Fibroblast of lung (primary cell): ENCODE measurements at regions not wholly inside any gene's neighbourhood (a gene's known extent, or its start where the extent isn't known, plus 50 kb on each side); places are given as distances from the start of the nearest gene placed in this dataset.

Experiments
- DNase-seq, 2 donors: peaks; one replicate each; pipeline versions ENCODE4 v3.0.0 to v3.0.0-alpha.2; 2010; ENCODE audit warnings: low read depth in 2 of 2
- H2AFZ ChIP-seq: 2 replicates; pipeline ENCODE4 v1.5.1; 2012; ENCODE audit warnings: low read length, control low read depth, inconsistent platforms
- H3K27ac ChIP-seq: 2 replicates; pipeline ENCODE4 v1.5.1; 2011; ENCODE audit warnings: low read length, control low read depth; ENCODE audit not compliant: insufficient read depth
- H3K27me3 ChIP-seq: 2 replicates; pipeline ENCODE4 v1.5.1; 2011; ENCODE audit warnings: mild to moderate bottlenecking, low read length; ENCODE audit not compliant: control insufficient read depth, insufficient read depth
- H3K36me3 ChIP-seq: 2 replicates; pipeline ENCODE4 v1.5.1; 2011; ENCODE audit warnings: low read length; ENCODE audit not compliant: control insufficient read depth, insufficient read depth
- H3K4me1 ChIP-seq: 2 replicates; pipeline ENCODE4 v1.5.1; 2011; ENCODE audit warnings: low read length; ENCODE audit not compliant: control insufficient read depth, insufficient read depth; ENCODE audit errors: extremely low read depth
- H3K4me2 ChIP-seq: 2 replicates; pipeline ENCODE4 v1.5.1; 2011; ENCODE audit warnings: low read length, control low read depth; ENCODE audit not compliant: insufficient read depth; ENCODE audit errors: extremely low read depth
- H3K4me3 ChIP-seq, 4 experiments: fragments of 200-600 bp in 1 of 4; sonication (generic) in 1 of 4; replicated peaks in 1 of 4; 2 replicates each; pipeline ENCODE4 v1.5.1; 2011 to 2016; ENCODE audit warnings: low read length in 4 of 4, low read depth in 3 of 4, mild to moderate bottlenecking in 3 of 4, control low read depth in 2 of 4, inconsistent platforms in 1 of 4, mixed read lengths in 1 of 4; ENCODE audit not compliant: insufficient read depth in 1 of 4; ENCODE audit errors: control extremely low read depth in 1 of 4
- H3K79me2 ChIP-seq: 2 replicates; pipeline ENCODE4 v1.5.1; 2012; ENCODE audit warnings: mild to moderate bottlenecking, low read length, inconsistent platforms; ENCODE audit not compliant: control insufficient read depth, insufficient read depth
- H3K9ac ChIP-seq: 2 replicates; pipeline ENCODE4 v1.5.1; 2011; ENCODE audit warnings: mild to moderate bottlenecking, low read length, control low read depth; ENCODE audit not compliant: insufficient read depth
- H3K9me3 ChIP-seq: 2 replicates; pipeline ENCODE4 v1.5.1; 2012; ENCODE audit warnings: low read depth, low read length; ENCODE audit not compliant: control insufficient read depth, insufficient read depth
- H4K20me1 ChIP-seq: 2 replicates; pipeline ENCODE4 v1.5.1; 2011; ENCODE audit warnings: low read length; ENCODE audit not compliant: control insufficient read depth, insufficient read depth; ENCODE audit errors: extremely low read depth
- CTCF ChIP-seq, 2 donors: IDR thresholded peaks in 1 of 2; conservative IDR thresholded peaks in 1 of 2; 1 replicate in 1 of 2; 2 replicates in 1 of 2; pipeline ENCODE4 v1.5.1; 2011 to 2012; ENCODE audit warnings: low read length in 2 of 2, control low read depth in 1 of 2, inconsistent platforms in 1 of 2, low read depth in 1 of 2, mild to moderate bottlenecking in 1 of 2
- EZH2 ChIP-seq: IDR thresholded peaks from 2 replicates; pipeline ENCODE4 v1.5.1; 2012; ENCODE audit warnings: low read length, control low read depth, mild to moderate bottlenecking; ENCODE audit errors: missing control alignments

- no peak for DNase-seq
- no peaks in the 10 kb centered on the region for H3K79me2 ChIP-seq
- H3K27ac ChIP-seq, result no peak overlapping the region
- H4K20me1 ChIP-seq, result no peaks in the 10 kb centered on the region
- H3K4me3 ChIP-seq, result no peak overlapping the region
- no peaks in the 10 kb centered on the region for H3K27me3 ChIP-seq
- no peak overlapping the region for H2AFZ ChIP-seq
- H3K9me3 ChIP-seq, result no peaks in the 10 kb centered on the region
- TF ChIP-seq CTCF (conservative IDR thresholded peaks at IDR 0.05 in 1 of 2, IDR thresholded peaks at IDR 0.05 in 1 of 2; ENCODE audit: low read depth in 1 of 2, low read length in 2 of 2) (no peak), EZH2 (no peak)
- no peaks in the 10 kb centered on the region for H3K4me1 ChIP-seq
- H3K36me3 ChIP-seq, result no peaks in the 10 kb centered on the region
- H3K9ac ChIP-seq, result no peak overlapping the region
- no peak overlapping the region for H3K4me2 ChIP-seq
Measured at GRCh38 chr5:85476617-85477016, 1091.9 kb upstream of the EDIL3 start.

- Histone ChIP-seq H3K9me3 (no peaks in the 10 kb centered on the region), H3K9ac (no peak overlapping the region), H3K4me3 (no peak overlapping the region), H3K36me3 (no peaks in the 10 kb centered on the region), H3K4me2 (no peak overlapping the region), H3K27ac (no peak overlapping the region), H3K79me2 (no peaks in the 10 kb centered on the region), H3K4me1 (no peaks in the 10 kb centered on the region), H3K27me3 (no peaks in the 10 kb centered on the region), H2AFZ (no peak overlapping the region), H4K20me1 (no peaks in the 10 kb centered on the region)
- no peak for TF ChIP-seq CTCF (conservative IDR thresholded peaks at IDR 0.05 in 1 of 2, IDR thresholded peaks at IDR 0.05 in 1 of 2; ENCODE audit: low read depth in 1 of 2, low read length in 2 of 2)
- no peak for TF ChIP-seq EZH2
- no peak for DNase-seq
Measured at GRCh38 chr5:85479849-85480248, 1095.2 kb upstream of the EDIL3 start.

- TF ChIP-seq EZH2 (no peak), CTCF (conservative IDR thresholded peaks at IDR 0.05 in 1 of 2, IDR thresholded peaks at IDR 0.05 in 1 of 2; ENCODE audit: low read depth in 1 of 2, low read length in 2 of 2) (no peak)
Measured at GRCh38 chr5:85484982-85485574, 1100.4 kb upstream of the EDIL3 start.

More at GRCh38 chr5:85484982-85485574, 1100.4 kb upstream of the EDIL3 start:
- H3K27me3 ChIP-seq, result no peaks in the 10 kb centered on the region
- no peak overlapping the region for H3K9ac ChIP-seq
- H4K20me1 ChIP-seq, result no peaks in the 10 kb centered on the region
- H3K36me3 ChIP-seq, result no peaks in the 10 kb centered on the region
- DNase-seq, result no peak
- no peak overlapping the region for H3K4me3 ChIP-seq
- no peaks in the 10 kb centered on the region for H3K79me2 ChIP-seq
- H3K27ac ChIP-seq, result no peak overlapping the region
- H2AFZ ChIP-seq, result no peak overlapping the region
- H3K9me3 ChIP-seq, result no peaks in the 10 kb centered on the region
- no peak overlapping the region for H3K4me2 ChIP-seq
- no peaks in the 10 kb centered on the region for H3K4me1 ChIP-seq
